GM18505 (cell line): ENCODE measurements at regions not wholly inside any gene's neighbourhood (a gene's known extent, or its start where the extent isn't known, plus 50 kb on each side); places are given as distances from the start of the nearest gene placed in this dataset.

Experiments
- ATAC-seq: cut with Tn5 transposase; IDR thresholded peaks from one replicate; pipeline ENCODE4 v1.9.1; 2021; ENCODE audit not compliant: unreplicated experiment
- POLR2A ChIP-seq: IDR thresholded peaks from 4 replicates; pipeline ENCODE4 v1.6.1; 2011; ENCODE audit warnings: borderline replicate concordance; ENCODE audit not compliant: insufficient read depth, insufficient read length; ENCODE audit errors: extremely low read depth

- no peak for TF ChIP-seq POLR2A
- no peak for ATAC-seq
These were observed 650.3 kb upstream of the ADARB2 start for GRCh38 chr10:2387672-2388071.

GRCh38 chr10:2387261-2387660, 649.9 kb upstream of the ADARB2 start:
- TF ChIP-seq POLR2A = no peak
- ATAC-seq = no peak

GRCh38 chr10:2380218-2380617, 642.9 kb upstream of the ADARB2 start:
- ATAC-seq = no peak
- no peak for TF ChIP-seq POLR2A

- no peak for TF ChIP-seq POLR2A
- ATAC-seq = no peak
These were observed 629.8 kb upstream of the ADARB2 start for GRCh38 chr10:2367083-2367482.

GRCh38 chr10:2366264-2366931, 629.1 kb upstream of the ADARB2 start:
- no peak for ATAC-seq
- no peak for TF ChIP-seq POLR2A

- no peak for TF ChIP-seq POLR2A
- no peak for ATAC-seq
These were observed 625.0 kb upstream of the ADARB2 start for GRCh38 chr10:2362331-2362730.

GRCh38 chr10:2358586-2358985, 621.3 kb upstream of the ADARB2 start:
- TF ChIP-seq POLR2A = no peak
- ATAC-seq = no peak

- TF ChIP-seq POLR2A = no peak
These were observed 619.3 kb upstream of the ADARB2 start for GRCh38 chr10:2356670-2357069.

GRCh38 chr10:2351566-2351965, 614.2 kb upstream of the ADARB2 start:
- ATAC-seq = no peak
- no peak for TF ChIP-seq POLR2A

More at GRCh38 chr10:2356670-2357069, 619.3 kb upstream of the ADARB2 start:
- no peak for ATAC-seq

GRCh38 chr10:2342206-2342605, 604.9 kb upstream of the ADARB2 start:
- no peak for TF ChIP-seq POLR2A
- ATAC-seq = no peak

- TF ChIP-seq POLR2A = no peak
- no peak for ATAC-seq
These were observed 603.7 kb upstream of the ADARB2 start for GRCh38 chr10:2340831-2341647.

- ATAC-seq = no peak
- no peak for TF ChIP-seq POLR2A
These were observed 598.3 kb upstream of the ADARB2 start for GRCh38 chr10:2335626-2336025.

- no peak for ATAC-seq
- TF ChIP-seq POLR2A = no peak
These were observed 597.2 kb upstream of the ADARB2 start for GRCh38 chr10:2334575-2334974.

GRCh38 chr10:2329082-2329481, 591.8 kb upstream of the ADARB2 start:
- ATAC-seq = no peak
- no peak for TF ChIP-seq POLR2A
